Smooth muscle cell (in vitro differentiated cells): ENCODE measurements at regions not wholly inside any gene's neighbourhood (a gene's known extent, or its start where the extent isn't known, plus 50 kb on each side); places are given as distances from the start of the nearest gene placed in this dataset.

Experiments used
- DNase-seq: peaks from one replicate; lab custom pipeline; 2025; ENCODE audit not compliant: unreplicated experiment; lab: John Stamatoyannopoulos, UW
- H2AFZ ChIP-seq: fragments of 200-600 bp; sonication (generic); 2 replicates; pipeline ENCODE4 v1.6.0; 2016; ENCODE audit warnings: antibody characterized with exemption, low read depth, mild to moderate bottlenecking
- H3F3A ChIP-seq: fragments of 200-600 bp; sonication (generic); 2 replicates; pipeline ENCODE4 v1.6.0; 2017; ENCODE audit warnings: antibody characterized with exemption, low read depth
- H3K27ac ChIP-seq: fragments of 200-600 bp; sonication (generic); 2 replicates; pipeline ENCODE4 v1.5.1; 2016; ENCODE audit warnings: low read depth, mild to moderate bottlenecking
- H3K27me3 ChIP-seq: fragments of 200-600 bp; sonication (generic); 2 replicates; pipeline ENCODE4 v1.6.1; 2016; ENCODE audit warnings: low read depth, mild to moderate bottlenecking
- H3K36me3 ChIP-seq: fragments of 200-600 bp; sonication (generic); 2 replicates; pipeline ENCODE4 v1.5.1; 2016; ENCODE audit warnings: low read depth
- H3K4me1 ChIP-seq: fragments of 200-600 bp; sonication (generic); 2 replicates; pipeline ENCODE4 v1.5.1; 2016; ENCODE audit warnings: low read depth
- H3K4me2 ChIP-seq: fragments of 200-600 bp; sonication (generic); 2 replicates; pipeline ENCODE4 v1.6.0; 2016; ENCODE audit warnings: mild to moderate bottlenecking
- H3K4me3 ChIP-seq: fragments of 200-600 bp; sonication (generic); 2 replicates; pipeline ENCODE4 v1.5.1; 2016; ENCODE audit warnings: mild to moderate bottlenecking
- H3K79me2 ChIP-seq: fragments of 200-600 bp; sonication (generic); 2 replicates; pipeline ENCODE4 v1.6.0; 2016; ENCODE audit warnings: low read depth, mild to moderate bottlenecking
- H3K9ac ChIP-seq: fragments of 200-600 bp; sonication (generic); 2 replicates; pipeline ENCODE4 v1.6.0; 2016; ENCODE audit warnings: low read depth
- H3K9me3 ChIP-seq: fragments of 200-600 bp; sonication (generic); replicated peaks from 2 replicates; pipeline ENCODE4 v1.5.1; 2016; ENCODE audit warnings: low read depth
- H4K20me1 ChIP-seq: fragments of 200-600 bp; sonication (generic); 2 replicates; pipeline ENCODE4 v1.6.0; 2016; ENCODE audit warnings: low read depth
- WGBS: methylation state at CpG from one replicate; pipeline ENCODE4 v1.1.7; 2016; ENCODE audit warnings: low lambda C conversion rate; 5-methylcytosine and 5-hydroxymethylcytosine counted together
- TF ChIP-seq, protein P1 (sequence below): fragments of 200-600 bp; sonication (generic); IDR thresholded peaks from 2 replicates; pipeline ENCODE4 v1.5.1; 2017; ENCODE audit warnings: borderline replicate concordance, mild to moderate bottlenecking, antibody characterized with exemption; ENCODE audit not compliant: insufficient read depth, poor library complexity, severe bottlenecking

- H3K4me3 ChIP-seq, result no peak overlapping the region
- H3K36me3 ChIP-seq, result no peaks in the 10 kb centered on the region
- no peaks in the 10 kb centered on the region for H3K9me3 ChIP-seq
- no peaks in the 10 kb centered on the region for H3K4me1 ChIP-seq
- no peak overlapping the region for H3K27ac ChIP-seq
- no peak overlapping the region for H3K9ac ChIP-seq
- 65% methylated on average over 7 of the region's 7 CpGs for WGBS
- TF ChIP-seq, protein P1, sequence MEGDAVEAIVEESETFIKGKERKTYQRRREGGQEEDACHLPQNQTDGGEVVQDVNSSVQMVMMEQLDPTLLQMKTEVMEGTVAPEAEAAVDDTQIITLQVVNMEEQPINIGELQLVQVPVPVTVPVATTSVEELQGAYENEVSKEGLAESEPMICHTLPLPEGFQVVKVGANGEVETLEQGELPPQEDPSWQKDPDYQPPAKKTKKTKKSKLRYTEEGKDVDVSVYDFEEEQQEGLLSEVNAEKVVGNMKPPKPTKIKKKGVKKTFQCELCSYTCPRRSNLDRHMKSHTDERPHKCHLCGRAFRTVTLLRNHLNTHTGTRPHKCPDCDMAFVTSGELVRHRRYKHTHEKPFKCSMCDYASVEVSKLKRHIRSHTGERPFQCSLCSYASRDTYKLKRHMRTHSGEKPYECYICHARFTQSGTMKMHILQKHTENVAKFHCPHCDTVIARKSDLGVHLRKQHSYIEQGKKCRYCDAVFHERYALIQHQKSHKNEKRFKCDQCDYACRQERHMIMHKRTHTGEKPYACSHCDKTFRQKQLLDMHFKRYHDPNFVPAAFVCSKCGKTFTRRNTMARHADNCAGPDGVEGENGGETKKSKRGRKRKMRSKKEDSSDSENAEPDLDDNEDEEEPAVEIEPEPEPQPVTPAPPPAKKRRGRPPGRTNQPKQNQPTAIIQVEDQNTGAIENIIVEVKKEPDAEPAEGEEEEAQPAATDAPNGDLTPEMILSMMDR, result no peak
- no peak overlapping the region for H3K4me2 ChIP-seq
- no peaks in the 10 kb centered on the region for H3K27me3 ChIP-seq
- H3F3A ChIP-seq, result no peaks in the 10 kb centered on the region
- DNase-seq, result no peak
- H3K79me2 ChIP-seq, result no peaks in the 10 kb centered on the region
- no peak overlapping the region for H2AFZ ChIP-seq
- no peaks in the 10 kb centered on the region for H4K20me1 ChIP-seq
Observed at GRCh38 chr12:102765736-102766135, 151.3 kb downstream of the PAH start.

GRCh38 chr12:102763471-102763870, 153.6 kb downstream of the PAH start:
- Histone ChIP-seq H3K9ac (no peak overlapping the region), H3F3A (no peaks in the 10 kb centered on the region), H3K27me3 (no peaks in the 10 kb centered on the region), H2AFZ (no peak overlapping the region), H3K27ac (no peak overlapping the region), H3K4me1 (no peaks in the 10 kb centered on the region), H3K36me3 (no peaks in the 10 kb centered on the region), H3K4me2 (peak overlapping the region; percentile 50), H3K79me2 (no peaks in the 10 kb centered on the region), H3K4me3 (no peak overlapping the region), H4K20me1 (no peaks in the 10 kb centered on the region), H3K9me3 (no peaks in the 10 kb centered on the region)
- WGBS, result 76% methylated on average over 1 of the region's 1 CpG
- TF ChIP-seq, protein P1, result no peak
- no peak for DNase-seq

- Histone ChIP-seq H2AFZ (no peak overlapping the region), H3K4me2 (peak overlapping the region; percentile 50), H3K9ac (no peak overlapping the region), H3K4me1 (no peaks in the 10 kb centered on the region), H3K79me2 (no peaks in the 10 kb centered on the region), H3K36me3 (no peaks in the 10 kb centered on the region), H3K27ac (no peak overlapping the region), H3K27me3 (no peaks in the 10 kb centered on the region), H4K20me1 (no peaks in the 10 kb centered on the region), H3K9me3 (no peaks in the 10 kb centered on the region), H3K4me3 (no peak overlapping the region), H3F3A (no peaks in the 10 kb centered on the region)
- WGBS, result 55% methylated on average over 4 of the region's 4 CpGs
- TF ChIP-seq, protein P1, result no peak
- DNase-seq, result no peak
Observed at GRCh38 chr12:102763061-102763460, 154.0 kb downstream of the PAH start.

DNA sequence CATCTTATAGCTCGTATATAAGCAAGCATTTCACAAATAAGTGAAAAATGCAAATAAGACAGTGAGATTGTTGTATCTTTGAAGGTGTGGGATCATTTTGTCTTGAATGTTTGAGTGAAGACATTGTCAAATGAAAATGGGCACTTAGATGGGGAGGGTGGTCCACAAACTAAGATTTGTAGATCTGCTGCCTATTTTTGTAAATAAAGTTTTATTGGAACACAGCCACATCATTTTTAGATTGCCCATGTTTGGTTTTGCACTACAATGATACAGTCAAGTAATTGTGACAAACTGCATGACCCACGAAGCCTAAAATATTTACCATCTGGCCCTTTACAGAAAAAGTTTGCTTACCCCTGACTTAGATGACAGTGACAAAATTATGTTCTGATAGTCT, 156.7 kb downstream of the PAH start:
- no peaks in the 10 kb centered on the region for H3F3A ChIP-seq
- DNase-seq, result no peak
- H4K20me1 ChIP-seq, result no peaks in the 10 kb centered on the region
- H3K27ac ChIP-seq, result no peak overlapping the region
- H3K4me1 ChIP-seq, result no peaks in the 10 kb centered on the region
- WGBS, result 93% methylated on average over 2 of the region's 2 CpGs
- no peaks in the 10 kb centered on the region for H3K36me3 ChIP-seq
- no peak overlapping the region for H2AFZ ChIP-seq
- TF ChIP-seq, protein P1, result no peak
- no peak overlapping the region for H3K4me2 ChIP-seq
- H3K9ac ChIP-seq, result no peak overlapping the region
- no peaks in the 10 kb centered on the region for H3K9me3 ChIP-seq
- H3K79me2 ChIP-seq, result no peaks in the 10 kb centered on the region
- no peak overlapping the region for H3K4me3 ChIP-seq
- H3K27me3 ChIP-seq, result no peaks in the 10 kb centered on the region
